Activated CD8-positive, alpha-beta T cell treated with anti-CD3 and anti-CD28 coated beads, Interleukin-2, amount 10 ng/mL, durations not matched to agents 7 days and 5 days (primary cell): ENCODE measurements at regions not wholly inside any gene's neighbourhood (a gene's known extent, or its start where the extent isn't known, plus 50 kb on each side); places are given as distances from the start of the nearest gene placed in this dataset.
"Not testable (repeated sequence)": the region's sequence is repeated elsewhere in the genome, so short reads cannot be mapped to it uniquely, and the experiment has no call there.

ENCODE experiments used
- ATAC-seq: fragments of 150-1000 bp; cut with Tn5 transposase; one replicate; pipeline ENCODE4 v1.10.0; 2021; ENCODE audit warnings: moderate library complexity
- CTCF ChIA-PET: fragments of 350-600 bp; sonication (Branson Sonifier 250); formaldehyde crosslinking; loops from one replicate; lab custom pipeline; 2021; ENCODE audit warnings: antibody characterized with exemption; lab: Charles Lee
- POLR2A ChIA-PET: fragments of 350-600 bp; sonication (Branson Sonifier 250); formaldehyde crosslinking; loops from one replicate; lab custom pipeline; 2021; ENCODE audit warnings: antibody characterized with exemption; lab: Charles Lee
- DNase-seq: peaks from one replicate; pipeline ENCODE4 v3.0.0-alpha.2; 2020
- H3K27ac Mint-ChIP-seq: one replicate; pipeline ENCODE4 v1.8.0; 2021; ENCODE audit warnings: mild to moderate bottlenecking, mixed read lengths
- H3K27me3 Mint-ChIP-seq: one replicate; pipeline ENCODE4 v1.8.0; 2021; ENCODE audit warnings: low read depth, mixed read lengths
- H3K36me3 Mint-ChIP-seq: one replicate; pipeline ENCODE4 v1.8.0; 2021; ENCODE audit warnings: low read depth, mixed read lengths
- H3K4me1 Mint-ChIP-seq: one replicate; pipeline ENCODE4 v1.8.0; 2021; ENCODE audit warnings: low read depth, mixed read lengths
- H3K4me3 Mint-ChIP-seq: one replicate; pipeline ENCODE4 v1.8.0; 2021; ENCODE audit warnings: mild to moderate bottlenecking, mixed read lengths
- H3K9me3 Mint-ChIP-seq: one replicate; pipeline ENCODE4 v1.8.0; 2022; ENCODE audit warnings: mixed read lengths; ENCODE audit not compliant: insufficient read depth

GRCh38 chr9:79089054-79089560 is 482.7 kb upstream of the TLE4 start:
- ATAC-seq (no peak), DNase-seq (no peak)
- Mint-ChIP-seq H3K4me3 (no peak overlapping the region), H3K36me3 (no peaks in the 10 kb centered on the region), H3K27ac (no peak overlapping the region), H3K9me3 (peaks cover 11% of the 10 kb centered on the region), H3K4me1 (no peaks in the 10 kb centered on the region), H3K27me3 (no peaks in the 10 kb centered on the region)
- POLR2A ChIA-PET: no interaction called here
- CTCF ChIA-PET: no interaction called here

- H3K36me3 Mint-ChIP-seq, ATAC-seq, DNase-seq, H3K27me3 Mint-ChIP-seq, H3K4me1 Mint-ChIP-seq, POLR2A ChIA-PET, H3K27ac Mint-ChIP-seq, H3K4me3 Mint-ChIP-seq, CTCF ChIA-PET: not testable (repeated sequence)
- H3K9me3 Mint-ChIP-seq: peaks cover 11% of the 10 kb centered on the region
Measured at GRCh38 chr9:79089851-79090250, 481.9 kb upstream of the TLE4 start.

GRCh38 chr9:79103257-79103656 is 468.5 kb upstream of the TLE4 start:
- CTCF ChIA-PET, H3K36me3 Mint-ChIP-seq, H3K27ac Mint-ChIP-seq, DNase-seq, POLR2A ChIA-PET, H3K4me1 Mint-ChIP-seq, ATAC-seq, H3K4me3 Mint-ChIP-seq, H3K27me3 Mint-ChIP-seq, H3K9me3 Mint-ChIP-seq: not testable (repeated sequence)

- H3K4me1 Mint-ChIP-seq: no peaks in the 10 kb centered on the region
- ATAC-seq (no peak), DNase-seq (no peak)
- H3K36me3 Mint-ChIP-seq: no peaks in the 10 kb centered on the region
- H3K27me3 Mint-ChIP-seq: no peaks in the 10 kb centered on the region
- ChIA-PET POLR2A (no interaction called here), CTCF (no interaction called here)
- no peaks in the 10 kb centered on the region for H3K9me3 Mint-ChIP-seq
- no peak overlapping the region for H3K4me3 Mint-ChIP-seq
- no peak overlapping the region for H3K27ac Mint-ChIP-seq
Measured at GRCh38 chr9:79104216-79104615, 467.5 kb upstream of the TLE4 start.

DNA sequence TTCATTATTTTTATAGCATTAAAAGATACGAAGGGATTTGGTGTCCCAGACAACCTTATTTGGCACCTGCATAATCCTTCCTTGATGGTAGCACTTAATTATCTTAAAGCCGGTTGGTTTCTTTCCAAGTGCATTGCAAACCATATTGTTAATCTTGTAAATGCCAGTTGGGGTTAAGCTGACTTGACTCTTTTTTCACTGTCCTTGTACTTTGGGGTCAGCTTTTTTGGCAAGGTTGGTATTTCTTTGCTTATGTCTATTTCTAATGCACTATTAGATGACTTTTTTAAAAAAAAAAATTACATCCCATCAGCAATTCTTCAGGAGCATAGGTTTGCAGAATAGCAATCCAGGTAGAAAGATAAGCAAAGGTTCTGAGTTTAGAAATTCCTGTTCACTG is 466.8 kb upstream of the TLE4 start:
- Mint-ChIP-seq H3K36me3 (no peaks in the 10 kb centered on the region), H3K9me3 (peaks cover 4% of the 10 kb centered on the region), H3K4me1 (no peaks in the 10 kb centered on the region), H3K27ac (no peak overlapping the region), H3K4me3 (no peak overlapping the region), H3K27me3 (no peaks in the 10 kb centered on the region)
- no peak for ATAC-seq
- ChIA-PET CTCF (no interaction called here), POLR2A (no interaction called here)
- DNase-seq: no peak

DNA sequence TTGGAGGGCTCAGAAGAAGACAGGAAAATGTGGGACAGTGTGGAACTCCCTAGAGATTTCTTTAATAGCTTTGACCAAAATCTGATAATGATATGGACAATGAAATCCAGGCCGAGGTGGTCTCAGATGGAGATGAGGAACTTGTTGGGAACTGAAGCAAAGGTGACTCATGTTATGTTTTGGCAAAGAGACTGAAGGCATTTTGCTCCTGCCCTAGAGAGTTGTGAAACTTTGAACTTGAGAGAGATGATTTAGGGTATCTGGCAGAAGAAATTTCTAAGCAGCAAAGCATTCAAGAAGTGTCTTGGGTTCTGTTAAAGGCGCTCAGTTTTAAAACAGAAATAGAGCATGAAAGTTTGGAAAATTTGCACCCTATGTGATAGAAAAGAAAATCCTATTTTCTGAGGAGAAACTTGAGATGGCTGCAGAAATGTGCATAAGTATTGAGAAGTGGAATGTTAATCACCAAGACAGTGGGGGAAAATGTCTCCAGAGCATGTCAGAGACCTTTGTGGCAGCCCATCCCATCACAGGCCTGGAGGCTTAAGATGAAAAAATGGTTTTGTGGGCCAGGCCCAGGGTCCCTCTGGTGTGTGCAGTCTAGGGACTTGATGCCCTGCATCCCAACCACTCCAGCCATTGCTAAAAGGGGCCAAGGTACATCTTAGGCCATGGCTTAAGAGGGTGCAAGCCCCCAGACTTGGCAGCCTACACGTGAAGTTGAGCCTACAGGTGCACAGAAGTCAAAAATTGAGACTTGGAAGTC is 463.7 kb upstream of the TLE4 start:
- no peak overlapping the region for H3K27ac Mint-ChIP-seq
- H3K4me3 Mint-ChIP-seq: no peak overlapping the region
- no peaks in the 10 kb centered on the region for H3K36me3 Mint-ChIP-seq
- H3K27me3 Mint-ChIP-seq: no peaks in the 10 kb centered on the region
- ChIA-PET CTCF (no interaction called here), POLR2A (no interaction called here)
- DNase-seq (no peak), ATAC-seq (no peak)
- H3K9me3 Mint-ChIP-seq: peaks cover 4% of the 10 kb centered on the region
- H3K4me1 Mint-ChIP-seq: no peaks in the 10 kb centered on the region

- ChIA-PET POLR2A (no interaction called here), CTCF (no interaction called here)
- no peaks in the 10 kb centered on the region for H3K36me3 Mint-ChIP-seq
- no peak for ATAC-seq
- H3K9me3 Mint-ChIP-seq: peaks cover 4% of the 10 kb centered on the region
- no peak overlapping the region for H3K4me3 Mint-ChIP-seq
- H3K4me1 Mint-ChIP-seq: no peaks in the 10 kb centered on the region
- no peaks in the 10 kb centered on the region for H3K27me3 Mint-ChIP-seq
- no peak overlapping the region for H3K27ac Mint-ChIP-seq
- no peak for DNase-seq
Measured at GRCh38 chr9:79111653-79112052, 460.1 kb upstream of the TLE4 start.

GRCh38 chr9:79115176-79115575 is 456.6 kb upstream of the TLE4 start:
- CTCF ChIA-PET: no interaction called here
- DNase-seq: no peak
- Mint-ChIP-seq H3K9me3 (no peaks in the 10 kb centered on the region), H3K4me3 (no peak overlapping the region), H3K4me1 (no peaks in the 10 kb centered on the region), H3K27ac (no peak overlapping the region), H3K36me3 (no peaks in the 10 kb centered on the region), H3K27me3 (no peaks in the 10 kb centered on the region)
- ATAC-seq: no peak
- POLR2A ChIA-PET: no interaction called here

DNA sequence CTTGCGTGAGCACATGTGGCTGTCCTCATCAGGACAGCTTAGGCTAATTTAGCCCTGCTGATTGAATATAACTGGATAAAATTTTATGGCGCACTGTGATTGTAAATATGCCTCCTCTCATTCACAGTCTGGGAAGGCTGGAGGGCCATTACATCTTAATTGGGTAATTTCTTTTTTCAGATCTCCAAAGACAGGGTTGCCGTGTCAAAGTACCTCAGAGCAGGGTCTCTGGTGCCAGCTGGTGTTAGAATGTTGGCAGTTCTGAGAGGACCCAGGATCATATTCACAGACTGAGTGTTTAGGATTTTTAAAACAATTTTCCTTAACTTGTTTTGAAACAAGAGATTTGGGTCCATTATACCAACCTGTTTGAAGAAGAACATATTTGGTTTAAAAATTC is 455.7 kb upstream of the TLE4 start:
- no peaks in the 10 kb centered on the region for H3K4me1 Mint-ChIP-seq
- DNase-seq: no peak
- H3K27ac Mint-ChIP-seq: no peak overlapping the region
- ChIA-PET POLR2A (no interaction called here), CTCF (no interaction called here)
- H3K27me3 Mint-ChIP-seq: no peaks in the 10 kb centered on the region
- no peaks in the 10 kb centered on the region for H3K9me3 Mint-ChIP-seq
- H3K36me3 Mint-ChIP-seq: no peaks in the 10 kb centered on the region
- ATAC-seq: no peak
- no peak overlapping the region for H3K4me3 Mint-ChIP-seq

DNA sequence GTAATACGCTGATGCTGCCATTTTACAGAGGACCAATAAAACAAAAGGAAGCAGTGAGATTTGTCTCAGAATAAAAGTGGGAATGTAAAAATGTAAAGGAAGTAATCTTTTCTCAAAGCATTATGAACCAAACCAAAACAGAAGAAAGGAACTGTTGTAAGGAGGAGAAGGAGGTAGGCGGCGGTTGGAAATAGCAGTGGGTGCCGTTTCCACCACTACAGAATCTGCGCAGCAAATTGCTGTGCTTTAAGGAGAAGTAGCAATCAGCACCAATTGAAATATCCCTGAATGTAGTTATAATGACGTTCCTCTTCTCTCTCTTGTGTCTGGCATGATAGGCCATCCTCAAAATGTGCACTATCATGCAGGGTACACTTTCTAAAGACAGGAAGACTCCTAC is 455.1 kb upstream of the TLE4 start:
- CTCF ChIA-PET: no interaction called here
- H3K4me3 Mint-ChIP-seq: no peak overlapping the region

GRCh38 chr9:79120533-79120932 is 451.2 kb upstream of the TLE4 start:
- H3K4me1 Mint-ChIP-seq: no peaks in the 10 kb centered on the region
- H3K27me3 Mint-ChIP-seq: no peaks in the 10 kb centered on the region
- no peaks in the 10 kb centered on the region for H3K36me3 Mint-ChIP-seq
- no peak overlapping the region for H3K4me3 Mint-ChIP-seq
- ChIA-PET CTCF (no interaction called here), POLR2A (no interaction called here)
- no peaks in the 10 kb centered on the region for H3K9me3 Mint-ChIP-seq
- no peak overlapping the region for H3K27ac Mint-ChIP-seq
- ATAC-seq: no peak
- no peak for DNase-seq

More for the DNA sequence above, 455.1 kb upstream of the TLE4 start:
- Mint-ChIP-seq H3K9me3 (no peaks in the 10 kb centered on the region), H3K27me3 (no peaks in the 10 kb centered on the region), H3K27ac (no peak overlapping the region), H3K36me3 (no peaks in the 10 kb centered on the region), H3K4me1 (no peaks in the 10 kb centered on the region)
- DNase-seq (no peak), ATAC-seq (no peak)
- POLR2A ChIA-PET: no interaction called here

GRCh38 chr9:79120941-79121340 is 450.8 kb upstream of the TLE4 start:
- ATAC-seq: no peak
- Mint-ChIP-seq H3K4me1 (no peaks in the 10 kb centered on the region), H3K36me3 (no peaks in the 10 kb centered on the region), H3K9me3 (no peaks in the 10 kb centered on the region), H3K4me3 (no peak overlapping the region), H3K27ac (no peak overlapping the region), H3K27me3 (no peaks in the 10 kb centered on the region)
- ChIA-PET POLR2A (no interaction called here), CTCF (no interaction called here)
- DNase-seq: no peak

DNA sequence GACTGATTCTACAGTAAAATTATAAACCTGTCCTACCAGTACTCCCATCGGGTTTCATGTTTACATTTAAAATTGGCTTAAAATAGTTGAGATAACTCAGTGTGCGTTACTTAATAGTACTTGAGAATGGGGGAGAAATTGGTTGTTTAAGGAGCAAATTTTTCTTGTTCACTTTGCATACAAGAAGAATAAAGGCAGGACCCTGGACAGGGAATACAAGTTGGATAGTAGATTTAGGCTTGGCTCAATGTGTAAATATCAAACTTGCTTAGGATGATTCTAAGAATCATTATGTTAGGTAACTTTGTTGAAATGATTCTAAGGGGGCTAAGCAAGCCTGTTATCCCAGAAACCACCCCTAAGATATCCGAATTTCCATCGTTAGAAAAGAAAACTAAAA is 448.4 kb upstream of the TLE4 start:
- ChIA-PET CTCF (no interaction called here), POLR2A (no interaction called here)
- DNase-seq: no peak
- H3K27ac Mint-ChIP-seq: no peak overlapping the region
- no peaks in the 10 kb centered on the region for H3K9me3 Mint-ChIP-seq
- ATAC-seq: no peak
- no peak overlapping the region for H3K4me3 Mint-ChIP-seq
- H3K4me1 Mint-ChIP-seq: no peaks in the 10 kb centered on the region
- H3K27me3 Mint-ChIP-seq: no peaks in the 10 kb centered on the region
- H3K36me3 Mint-ChIP-seq: no peaks in the 10 kb centered on the region
